ENCODE measurements at regions not wholly inside any gene's neighbourhood (a gene's known extent, or its start where the extent isn't known, plus 50 kb on each side); places are given as distances from the start of the nearest gene placed in this dataset.

GRCh38 chr9:80041821-80042220 lies 470.1 kb downstream of the TLE4 start:
- TF ChIP-seq, protein P1, sequence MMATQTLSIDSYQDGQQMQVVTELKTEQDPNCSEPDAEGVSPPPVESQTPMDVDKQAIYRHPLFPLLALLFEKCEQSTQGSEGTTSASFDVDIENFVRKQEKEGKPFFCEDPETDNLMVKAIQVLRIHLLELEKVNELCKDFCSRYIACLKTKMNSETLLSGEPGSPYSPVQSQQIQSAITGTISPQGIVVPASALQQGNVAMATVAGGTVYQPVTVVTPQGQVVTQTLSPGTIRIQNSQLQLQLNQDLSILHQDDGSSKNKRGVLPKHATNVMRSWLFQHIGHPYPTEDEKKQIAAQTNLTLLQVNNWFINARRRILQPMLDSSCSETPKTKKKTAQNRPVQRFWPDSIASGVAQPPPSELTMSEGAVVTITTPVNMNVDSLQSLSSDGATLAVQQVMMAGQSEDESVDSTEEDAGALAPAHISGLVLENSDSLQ (IDR thresholded peaks at IDR 0.05) = no peak
- TF ChIP-seq ZNF124 (CRISPR knock-in tag; IDR thresholded peaks at IDR 0.05) (no peak), FOS (IDR thresholded peaks at IDR 0.05; ENCODE audit: extremely low read depth, insufficient read length) (no peak), RAD21 (CRISPR knock-in tag; conservative IDR thresholded peaks at IDR 0.05 in 1 of 2, IDR thresholded peaks at IDR 0.05 in 1 of 2) (no peak), JUND (IDR thresholded peaks at IDR 0.05; ENCODE audit: borderline replicate concordance, low read depth, low read length) (no peak), JUND (tag; IDR thresholded peaks at IDR 0.05; ENCODE audit: borderline replicate concordance, low read depth, low read length) (no peak), ZKSCAN8 (CRISPR knock-in tag; IDR thresholded peaks at IDR 0.05) (no peak), TARDBP (IDR thresholded peaks at IDR 0.05) (no peak), FOXA3 (CRISPR knock-in tag; conservative IDR thresholded peaks at IDR 0.05 in 1 of 2, IDR thresholded peaks at IDR 0.05 in 1 of 2) (no peak), CTCF (IDR thresholded peaks at IDR 0.05 in 2 of 3, conservative IDR thresholded peaks at IDR 0.05 in 1 of 3; ENCODE audit: insufficient read depth in 2 of 3, low read depth in 1 of 3, low read length in 3 of 3) (no peak), TEAD4 (IDR thresholded peaks at IDR 0.05; ENCODE audit: low read length) (no peak), TEAD4 (CRISPR knock-in tag; IDR thresholded peaks at IDR 0.05; ENCODE audit: borderline replicate concordance) (no peak), ZBTB8A (IDR thresholded peaks at IDR 0.05; ENCODE audit: partially characterized antibody) (no peak), CTBP1 (IDR thresholded peaks at IDR 0.05; ENCODE audit: borderline replicate concordance) (no peak)
